HEK293T (cell line): ENCODE measurements at regions not wholly inside any gene's neighbourhood (a gene's known extent, or its start where the extent isn't known, plus 50 kb on each side); places are given as distances from the start of the nearest gene placed in this dataset.
"Not testable (repeated sequence)": the region's sequence is repeated elsewhere in the genome, so short reads cannot be mapped to it uniquely, and the experiment has no call there.

Experiments used
- CTCF ChIA-PET: fragments of 350-600 bp; formaldehyde crosslinking; extraction: SDS; loops from one replicate; lab custom pipeline; 2021; ENCODE audit warnings: antibody characterized with exemption, inconsistent platforms; lab: Yijun Ruan, JAX
- POLR2A ChIA-PET: fragments of 350-600 bp; formaldehyde crosslinking; extraction: SDS; loops from one replicate; lab custom pipeline; 2020; ENCODE audit warnings: antibody characterized with exemption, inconsistent platforms; lab: Yijun Ruan, JAX
- DNase-seq: peaks from one replicate; pipeline ENCODE4 v3.0.0; 2012; ENCODE audit warnings: mixed read lengths; ENCODE audit errors: extremely low spot score
- ARNT ChIP-seq: fragments of 450-650 bp; IDR thresholded peaks from 2 replicates; pipeline ENCODE4 v1.6.1; 2017; ENCODE audit warnings: mild to moderate bottlenecking
- BHLHE40 ChIP-seq: fragments of 450-650 bp; IDR thresholded peaks from 2 replicates; pipeline ENCODE4 v1.6.1; 2016; ENCODE audit warnings: mild to moderate bottlenecking, moderate library complexity, borderline replicate concordance
- CTBP1 ChIP-seq: fragments of 450-650 bp; IDR thresholded peaks from 2 replicates; pipeline ENCODE4 v1.6.1; 2016; ENCODE audit warnings: borderline replicate concordance
- ELF4 ChIP-seq: fragments of 450-650 bp; IDR thresholded peaks from 2 replicates; pipeline ENCODE4 v1.6.1; 2017; ENCODE audit warnings: antibody characterized with exemption
- FOXA1 ChIP-seq: fragments of 450-650 bp; IDR thresholded peaks from 2 replicates; pipeline ENCODE4 v1.6.1; 2016; ENCODE audit warnings: mild to moderate bottlenecking
- FOXK2 ChIP-seq: fragments of 450-650 bp; IDR thresholded peaks from 2 replicates; pipeline ENCODE4 v1.6.1; 2016; ENCODE audit warnings: mild to moderate bottlenecking
- FOXM1 ChIP-seq: fragments of 450-650 bp; IDR thresholded peaks from 2 replicates; pipeline ENCODE4 v1.6.1; 2017; ENCODE audit warnings: mild to moderate bottlenecking, borderline replicate concordance
- HDGF ChIP-seq: fragments of 450-650 bp; IDR thresholded peaks from 2 replicates; pipeline ENCODE4 v1.6.1; 2017; ENCODE audit warnings: antibody characterized with exemption, borderline replicate concordance
- L3MBTL2 ChIP-seq: fragments of 450-650 bp; conservative IDR thresholded peaks from 2 replicates; pipeline ENCODE4 v1.6.1; 2016; ENCODE audit warnings: mild to moderate bottlenecking
- LEF1 ChIP-seq: fragments of 450-650 bp; IDR thresholded peaks from 2 replicates; pipeline ENCODE4 v1.6.1; 2017; ENCODE audit warnings: mild to moderate bottlenecking, borderline replicate concordance
- NFRKB ChIP-seq: fragments of 450-650 bp; IDR thresholded peaks from 2 replicates; pipeline ENCODE4 v1.6.1; 2016; ENCODE audit warnings: mild to moderate bottlenecking, moderate library complexity
- SP1 ChIP-seq: fragments of 450-650 bp; IDR thresholded peaks from 2 replicates; pipeline ENCODE4 v1.6.1; 2017
- SUZ12 ChIP-seq: fragments of 450-650 bp; IDR thresholded peaks from 2 replicates; pipeline ENCODE4 v1.6.1; 2016; ENCODE audit warnings: mild to moderate bottlenecking
- TARDBP ChIP-seq: fragments of 450-650 bp; IDR thresholded peaks from 2 replicates; pipeline ENCODE4 v1.6.1; 2016
- ZNF384 ChIP-seq: fragments of 450-650 bp; IDR thresholded peaks from 2 replicates; pipeline ENCODE4 v1.6.1; 2016
- TF ChIP-seq, protein P1 (sequence below): fragments of 450-650 bp; IDR thresholded peaks from 2 replicates; pipeline ENCODE4 v1.6.1; 2016

DNA sequence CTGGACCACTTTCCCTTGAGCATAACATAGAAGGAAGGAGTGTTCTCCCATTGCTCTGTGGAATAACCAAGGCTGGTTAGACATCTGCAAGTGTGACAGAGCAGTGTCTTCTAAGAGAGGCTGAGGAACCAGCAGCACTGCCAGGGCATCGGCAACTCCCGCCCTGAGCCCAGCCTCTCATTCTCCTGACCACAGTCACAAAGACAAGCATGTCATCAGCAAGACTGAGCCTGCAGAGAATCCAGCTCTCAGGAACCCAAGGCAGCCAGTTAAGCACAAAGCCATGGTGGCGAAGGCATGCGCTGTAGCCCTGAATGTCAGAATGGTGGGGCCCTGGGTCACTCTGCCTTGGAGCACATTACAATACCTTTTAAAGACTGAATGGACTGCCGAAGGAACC is 253.9 kb downstream of the AGTPBP1 start:
- POLR2A ChIA-PET = no interaction called here
- CTCF ChIA-PET = no interaction called here
- no peak for TF ChIP-seq ARNT
- no peak for TF ChIP-seq LEF1
- no peak for TF ChIP-seq FOXA1
- no peak for TF ChIP-seq SP1
- TF ChIP-seq FOXK2 = no peak
- TF ChIP-seq ELF4 = no peak
- no peak for TF ChIP-seq L3MBTL2
- no peak for TF ChIP-seq CTBP1
- no peak for TF ChIP-seq BHLHE40
- TF ChIP-seq FOXM1 = no peak
- DNase-seq = no peak

DNA sequence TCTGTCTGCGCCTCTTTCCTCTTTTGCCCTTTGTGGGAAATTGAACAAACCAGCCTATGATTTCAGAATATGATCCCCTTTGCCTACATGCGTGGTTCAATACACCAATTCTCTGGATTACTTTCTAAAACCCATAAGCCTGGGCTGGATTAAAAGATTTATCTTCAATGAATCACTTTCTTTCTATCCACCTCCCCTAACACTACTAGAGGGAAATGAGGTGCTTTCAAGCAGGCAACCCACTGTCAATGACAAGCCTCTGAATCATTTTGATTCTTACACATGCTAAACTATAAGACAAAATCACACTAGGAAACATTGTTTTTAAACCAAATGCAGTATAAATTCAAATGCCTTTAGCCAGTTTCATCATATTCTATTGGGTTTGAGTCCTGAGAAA is 257.5 kb downstream of the AGTPBP1 start:
- ChIA-PET POLR2A (no interaction called here), CTCF (no interaction called here)
- TF ChIP-seq SP1 (no peak), LEF1 (no peak)
- no peak for DNase-seq

DNA sequence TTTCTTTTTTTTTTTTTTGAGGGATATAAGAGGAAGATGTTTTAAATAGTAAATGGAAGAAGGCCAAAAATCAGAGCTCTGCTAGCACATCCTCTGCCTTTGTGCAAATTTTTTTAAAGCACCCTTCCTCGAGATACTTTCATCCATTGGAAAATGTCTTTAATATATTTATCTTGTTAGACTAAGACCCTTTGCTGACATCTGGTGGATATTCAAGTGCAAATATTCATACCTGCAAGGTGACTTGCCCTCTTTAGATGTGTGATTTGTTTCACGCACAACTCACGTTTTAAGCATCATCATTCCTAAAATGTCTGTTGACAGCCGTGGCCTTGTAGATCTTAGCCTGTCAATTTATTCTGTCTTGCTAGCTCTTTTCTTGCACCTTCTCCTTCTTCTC is 258.5 kb downstream of the AGTPBP1 start:
- TF ChIP-seq HDGF = no peak
- no peak for TF ChIP-seq FOXK2
- no peak for TF ChIP-seq SP1
- no peak for TF ChIP-seq ARNT
- no peak for TF ChIP-seq ELF4
- TF ChIP-seq L3MBTL2 = no peak
- no peak for TF ChIP-seq ZNF384
- POLR2A ChIA-PET = no interaction called here
- no peak for DNase-seq
- CTCF ChIA-PET = no interaction called here

DNA sequence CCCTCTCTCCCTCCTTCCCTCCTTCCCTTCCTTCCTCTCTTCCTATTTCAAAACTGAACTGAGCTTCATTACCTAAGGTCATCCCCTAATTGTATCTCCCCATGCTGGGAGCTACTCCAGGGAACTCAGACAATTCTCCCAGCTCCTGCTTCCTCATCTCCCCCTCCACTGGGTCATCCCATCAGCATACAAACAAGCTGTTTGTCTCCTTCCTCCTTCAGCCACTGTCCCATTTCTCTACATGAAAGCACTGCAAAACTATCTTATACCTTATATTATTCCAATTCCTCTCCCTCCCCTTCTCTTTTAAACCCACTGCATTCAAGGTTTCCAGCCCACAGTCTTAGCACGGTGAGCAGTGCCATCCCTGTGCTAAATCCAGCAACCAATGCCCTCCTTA is 262.4 kb downstream of the AGTPBP1 start:
- CTCF ChIA-PET = interaction anchor here (0.8 kb wide), 1 partner anchor 12 kb away, joined by 3 read pairs; no protein-coding TSS in a partner anchor
- TF ChIP-seq SP1 = no peak
- TF ChIP-seq FOXA1 = no peak
- no peak for TF ChIP-seq HDGF
- no peak for TF ChIP-seq CTBP1
- TF ChIP-seq LEF1 = no peak
- TF ChIP-seq FOXM1 = no peak
- TF ChIP-seq BHLHE40 = no peak
- no peak for TF ChIP-seq ARNT
- TF ChIP-seq ELF4 = no peak
- TF ChIP-seq FOXK2 = no peak
- TF ChIP-seq SUZ12 = no peak
- TF ChIP-seq, protein P1, sequence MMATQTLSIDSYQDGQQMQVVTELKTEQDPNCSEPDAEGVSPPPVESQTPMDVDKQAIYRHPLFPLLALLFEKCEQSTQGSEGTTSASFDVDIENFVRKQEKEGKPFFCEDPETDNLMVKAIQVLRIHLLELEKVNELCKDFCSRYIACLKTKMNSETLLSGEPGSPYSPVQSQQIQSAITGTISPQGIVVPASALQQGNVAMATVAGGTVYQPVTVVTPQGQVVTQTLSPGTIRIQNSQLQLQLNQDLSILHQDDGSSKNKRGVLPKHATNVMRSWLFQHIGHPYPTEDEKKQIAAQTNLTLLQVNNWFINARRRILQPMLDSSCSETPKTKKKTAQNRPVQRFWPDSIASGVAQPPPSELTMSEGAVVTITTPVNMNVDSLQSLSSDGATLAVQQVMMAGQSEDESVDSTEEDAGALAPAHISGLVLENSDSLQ = no peak
- no peak for TF ChIP-seq L3MBTL2
- no peak for TF ChIP-seq ZNF384
- no peak for TF ChIP-seq NFRKB
- no peak for TF ChIP-seq TARDBP
- DNase-seq = no peak
- POLR2A ChIA-PET = no interaction called here

DNA sequence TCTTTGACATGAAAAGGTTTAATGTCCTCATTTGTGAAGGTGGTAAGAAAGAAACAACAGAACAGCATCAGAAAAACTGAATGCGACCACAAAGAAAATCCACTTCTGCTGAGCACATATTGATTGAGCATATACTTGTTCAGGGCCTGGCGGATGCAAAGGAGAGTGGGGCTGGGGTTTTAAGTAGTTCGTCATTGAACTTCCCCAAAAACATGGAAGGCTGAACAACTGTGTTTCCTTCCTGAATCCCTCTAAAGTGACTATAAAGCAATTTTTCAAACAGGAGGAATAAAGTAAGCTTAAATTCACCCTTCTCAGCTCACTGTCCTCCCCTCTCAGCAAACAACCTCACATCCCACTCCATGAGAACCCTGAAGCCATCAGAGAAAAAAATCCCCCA is 262.9 kb downstream of the AGTPBP1 start:
- ChIA-PET POLR2A (interaction anchor here (0.6 kb wide), 1 partner anchor 653 kb away, joined by 3 read pairs; no protein-coding TSS in a partner anchor), CTCF (interaction anchor here (0.8 kb wide), 1 partner anchor 11 kb away, joined by 3 read pairs; no protein-coding TSS in a partner anchor)
- no peak for DNase-seq
- no peak for TF ChIP-seq FOXM1
- TF ChIP-seq ARNT = no peak
- TF ChIP-seq ELF4 = no peak
- no peak for TF ChIP-seq FOXK2
- no peak for TF ChIP-seq SUZ12
- TF ChIP-seq TARDBP = no peak
- TF ChIP-seq CTBP1 = no peak
- no peak for TF ChIP-seq SP1

DNA sequence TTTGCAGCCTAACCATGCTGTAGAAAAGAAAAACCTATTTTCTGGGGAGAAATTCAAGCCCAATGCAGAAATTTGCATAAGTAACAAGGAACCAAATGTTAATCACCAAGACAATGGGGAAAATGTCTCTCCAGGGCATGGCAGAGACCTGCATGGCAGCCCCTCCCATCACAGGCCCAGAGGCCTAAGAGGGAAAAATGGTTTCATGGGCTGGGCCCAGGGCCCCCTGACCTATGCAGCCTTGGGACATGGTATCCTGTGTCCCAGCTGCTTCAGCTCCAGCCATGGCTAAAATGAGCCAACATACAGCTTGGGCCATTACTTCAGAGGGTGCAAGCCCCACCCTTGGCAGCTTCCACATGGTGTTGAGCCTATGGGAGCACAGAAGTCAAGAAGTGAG is 266.9 kb downstream of the AGTPBP1 start:
- POLR2A ChIA-PET, CTCF ChIA-PET, DNase-seq: not testable (repeated sequence)

DNA sequence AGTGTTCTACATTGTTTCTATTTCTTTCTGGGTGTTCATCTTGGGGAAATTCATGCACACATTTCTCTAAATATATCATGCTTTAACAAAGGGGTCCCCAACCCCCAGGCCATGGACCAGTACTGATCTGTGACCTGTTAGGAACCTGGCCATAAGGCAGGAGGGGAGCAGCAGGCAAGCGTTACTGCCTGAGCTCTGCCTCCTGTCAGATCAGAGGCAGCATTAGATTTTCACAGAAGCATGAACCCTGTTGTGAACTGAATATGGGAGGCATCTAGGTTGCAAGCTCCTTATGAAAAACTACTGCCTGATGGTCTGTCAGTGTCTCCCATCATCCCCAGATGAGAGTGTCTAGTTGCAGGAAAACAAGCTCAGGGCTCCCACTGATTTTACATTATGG is 270.0 kb downstream of the AGTPBP1 start:
- ChIA-PET CTCF (no interaction called here), POLR2A (no interaction called here)
- no peak for DNase-seq
- TF ChIP-seq SUZ12 (no peak), BHLHE40 (no peak), FOXA1 (no peak), HDGF (no peak), SP1 (no peak), ZNF384 (no peak), FOXK2 (no peak), CTBP1 (no peak), NFRKB (no peak), TARDBP (no peak), FOXM1 (no peak), ARNT (no peak), LEF1 (no peak)
- TF ChIP-seq, protein P1 = no peak

DNA sequence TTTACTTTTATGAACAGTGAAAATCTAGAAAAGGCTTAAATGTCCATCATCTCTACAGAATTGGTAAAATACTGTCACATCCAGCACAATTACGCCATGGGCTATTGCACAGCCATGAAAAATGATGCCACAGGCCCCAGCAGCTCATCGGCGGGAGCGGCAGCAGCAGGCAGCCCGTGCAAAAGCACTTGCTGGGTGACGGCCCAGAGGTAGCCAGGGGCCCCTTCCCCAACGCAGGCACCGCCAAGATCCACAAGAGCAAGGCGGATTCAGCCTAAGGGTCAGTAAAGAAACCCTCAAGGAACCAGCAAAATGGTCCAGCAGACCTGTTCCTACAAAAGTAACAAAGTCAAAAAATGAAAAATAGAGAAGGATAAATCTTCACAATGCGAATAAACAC is 272.7 kb downstream of the AGTPBP1 start:
- ChIA-PET CTCF (no interaction called here), POLR2A (no interaction called here)
- DNase-seq = no peak
- TF ChIP-seq FOXM1 (no peak), ZNF384 (no peak), CTBP1 (no peak), TARDBP (no peak), SP1 (no peak), FOXA1 (no peak), NFRKB (no peak), HDGF (no peak), ARNT (no peak), BHLHE40 (no peak), L3MBTL2 (no peak), LEF1 (no peak), ELF4 (no peak), SUZ12 (no peak), FOXK2 (no peak)
- TF ChIP-seq, protein P1 = no peak
